HG03442 (cell line): ENCODE measurements at regions not wholly inside any gene's neighbourhood (a gene's known extent, or its start where the extent isn't known, plus 50 kb on each side); places are given as distances from the start of the nearest gene placed in this dataset.
A peak's percentile ranks its signal among the peaks of the same experiment; 100 is the strongest.
"Not testable (repeated sequence)": the region's sequence is repeated elsewhere in the genome, so short reads cannot be mapped to it uniquely, and the experiment has no call there.

Source experiments
- ATAC-seq: cut with Tn5 transposase; IDR thresholded peaks from one replicate; pipeline ENCODE4 v1.9.1; 2021; ENCODE audit warnings: mild to moderate bottlenecking, moderate library complexity; ENCODE audit not compliant: unreplicated experiment

DNA sequence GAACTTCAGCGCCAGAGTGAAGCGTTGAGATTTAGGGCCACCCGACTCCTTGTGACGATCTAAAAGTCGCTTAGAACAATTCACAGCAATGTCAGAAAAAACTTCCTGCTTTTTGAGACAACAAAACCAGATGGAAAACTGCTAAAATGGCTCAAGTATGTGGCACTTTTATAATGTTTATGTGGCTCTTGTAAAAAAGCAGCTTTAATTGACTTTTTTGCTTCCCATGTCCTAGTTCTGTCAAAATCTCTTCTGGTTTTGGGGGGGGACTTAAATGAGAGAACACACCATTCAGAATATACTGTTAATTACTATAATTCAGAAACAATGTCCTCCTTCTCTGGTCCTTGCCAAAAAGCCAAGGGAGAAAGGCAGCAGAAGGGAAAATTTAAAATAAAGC lies 154.7 kb upstream of the LSM14A start:
- ATAC-seq = no peak

DNA sequence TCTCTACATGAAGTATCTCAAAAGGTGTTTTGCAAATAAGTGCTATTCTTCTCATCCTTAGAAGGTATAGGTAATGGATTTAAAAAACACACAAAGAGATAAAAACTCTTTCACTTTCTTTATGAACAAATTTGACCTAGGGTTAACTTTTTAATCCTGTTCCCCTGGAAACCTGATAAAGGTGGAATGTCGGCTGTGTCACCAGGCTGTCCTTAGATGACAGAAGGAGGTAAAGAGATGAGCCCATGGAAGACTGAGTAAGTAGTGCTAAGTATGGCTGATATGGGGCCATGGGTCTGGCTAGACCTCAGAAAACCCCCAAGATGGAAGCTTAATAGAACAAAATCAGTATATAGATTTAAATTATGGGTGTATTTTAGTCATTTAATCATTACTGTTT lies 153.8 kb upstream of the LSM14A start:
- ATAC-seq = no peak

DNA sequence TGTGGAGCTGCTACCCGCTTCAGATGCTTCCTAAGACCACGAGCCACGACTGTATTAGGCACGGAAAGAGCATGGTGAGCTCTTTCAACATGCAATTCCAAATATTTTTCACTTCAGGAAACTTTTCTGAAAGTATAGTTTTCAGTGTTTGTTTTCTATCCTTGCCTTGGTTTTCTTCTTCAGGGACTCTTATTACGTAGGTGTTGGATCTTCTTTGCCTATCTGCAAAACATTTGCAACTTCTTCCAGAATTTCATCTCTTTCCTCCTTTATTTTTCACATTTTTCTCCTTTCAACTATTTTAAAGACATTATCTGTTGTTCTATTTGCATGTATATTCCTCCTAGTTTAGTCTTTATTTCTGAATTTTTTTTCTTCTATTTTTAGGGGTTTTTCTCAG lies 148.9 kb upstream of the LSM14A start:
- no peak for ATAC-seq

DNA sequence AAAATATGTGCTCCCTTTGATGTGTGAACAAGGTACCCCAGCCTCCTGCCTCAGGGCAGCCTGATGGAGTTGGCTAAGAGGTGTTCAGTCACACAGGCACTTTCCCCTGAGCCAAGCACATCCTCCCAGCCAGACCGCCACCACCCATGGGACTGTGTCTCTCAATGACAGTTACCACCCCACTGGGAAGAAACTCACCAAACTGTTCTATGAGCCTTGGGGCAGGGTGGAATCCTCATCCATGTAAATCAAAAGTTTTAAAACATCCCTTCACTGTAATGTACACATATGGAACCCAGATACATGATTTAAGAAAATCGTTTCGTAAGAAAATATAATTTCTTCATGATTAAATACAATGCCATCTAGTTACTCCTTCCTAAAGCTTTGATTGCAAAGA lies 138.4 kb upstream of the LSM14A start:
- ATAC-seq = no peak

DNA sequence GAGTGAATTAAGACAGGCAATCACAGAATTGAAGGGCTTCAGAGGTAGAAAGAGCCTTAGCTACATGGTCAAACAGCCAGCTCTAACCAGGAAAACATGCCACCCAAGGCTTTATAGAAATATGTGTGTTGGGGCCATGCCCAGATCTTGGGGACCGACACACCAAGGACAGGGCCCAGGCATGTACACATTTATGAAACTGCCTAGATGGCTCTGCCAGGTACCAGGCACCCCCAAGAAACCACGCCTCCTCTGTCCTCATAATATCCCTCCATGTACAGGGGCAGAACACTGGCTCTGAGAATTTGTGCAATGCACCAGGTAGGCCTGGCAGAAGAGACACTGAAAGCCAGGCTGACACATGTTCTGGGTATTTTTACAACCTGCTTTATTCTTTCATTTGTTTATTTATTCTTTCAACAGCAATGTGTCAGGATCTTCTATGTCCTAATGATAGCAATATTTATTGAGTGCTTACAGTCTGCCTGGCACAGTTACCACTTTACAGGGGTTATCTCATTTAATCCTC lies 137.9 kb upstream of the LSM14A start:
- ATAC-seq = no peak

DNA sequence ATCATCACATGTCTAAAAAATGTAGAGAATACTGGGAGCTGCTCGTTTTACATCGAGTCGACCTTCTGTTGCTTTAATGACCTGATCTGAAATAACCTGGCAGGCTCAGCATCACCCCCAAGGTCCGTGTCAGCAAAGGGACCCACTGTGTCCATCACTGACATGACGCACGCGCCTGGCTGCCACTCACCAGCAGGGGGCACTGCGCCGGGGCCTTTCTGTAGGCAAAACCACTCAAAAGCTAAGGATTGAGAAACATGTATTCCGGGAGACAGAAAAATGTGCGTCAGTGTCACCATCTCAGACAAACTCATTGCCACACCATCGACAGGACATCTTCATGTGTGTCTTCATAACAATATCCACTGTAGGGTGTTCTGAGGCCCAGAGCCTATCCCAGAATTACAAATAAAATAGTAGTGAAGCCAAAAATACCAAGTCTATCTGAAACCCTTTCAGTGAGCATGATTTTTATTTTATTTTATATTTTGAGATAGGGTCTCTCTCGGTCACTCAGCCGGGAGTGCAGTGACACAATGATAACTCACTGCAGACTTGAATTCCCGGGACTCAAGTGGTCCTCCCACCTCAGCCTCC lies 130.3 kb upstream of the LSM14A start:
- ATAC-seq = peak; percentile 41

DNA sequence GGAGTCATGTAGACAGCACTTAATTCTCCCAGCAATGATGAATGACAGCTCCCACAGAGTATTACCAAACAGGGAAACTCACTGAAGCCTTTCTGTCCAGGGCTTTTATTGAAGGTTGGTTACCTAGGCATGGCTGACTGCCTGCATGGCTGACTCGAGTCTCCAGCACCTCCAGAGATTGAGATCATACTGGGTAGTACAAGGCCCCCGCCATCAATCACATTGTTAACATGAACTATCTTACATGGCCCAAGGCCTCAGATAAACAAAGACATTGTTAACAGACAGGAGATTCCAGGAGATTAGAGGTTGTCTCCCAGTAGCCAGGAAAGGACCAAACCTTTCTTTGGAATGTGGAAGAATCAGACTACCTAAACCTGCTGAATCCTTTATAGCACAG lies 128.3 kb upstream of the LSM14A start:
- ATAC-seq = no peak

DNA sequence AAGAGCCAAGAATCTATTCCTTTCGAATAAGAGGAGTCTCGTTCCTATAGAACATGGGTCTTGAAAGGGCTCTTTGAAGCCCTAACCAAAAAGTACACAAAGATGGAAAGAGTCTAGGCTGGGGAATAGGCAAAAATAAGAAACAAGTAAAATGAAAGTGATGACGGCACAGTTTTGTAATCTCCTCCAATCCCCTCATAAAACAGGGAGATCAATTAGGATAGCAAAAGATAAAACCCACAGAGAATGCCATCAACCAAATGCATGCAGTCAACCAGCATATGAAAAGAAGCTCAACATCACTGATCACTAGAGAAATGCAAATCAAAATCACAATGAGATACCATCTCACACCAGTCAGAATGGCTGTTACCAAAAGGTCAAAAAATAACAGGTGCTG lies 122.4 kb upstream of the LSM14A start:
- ATAC-seq = no peak

DNA sequence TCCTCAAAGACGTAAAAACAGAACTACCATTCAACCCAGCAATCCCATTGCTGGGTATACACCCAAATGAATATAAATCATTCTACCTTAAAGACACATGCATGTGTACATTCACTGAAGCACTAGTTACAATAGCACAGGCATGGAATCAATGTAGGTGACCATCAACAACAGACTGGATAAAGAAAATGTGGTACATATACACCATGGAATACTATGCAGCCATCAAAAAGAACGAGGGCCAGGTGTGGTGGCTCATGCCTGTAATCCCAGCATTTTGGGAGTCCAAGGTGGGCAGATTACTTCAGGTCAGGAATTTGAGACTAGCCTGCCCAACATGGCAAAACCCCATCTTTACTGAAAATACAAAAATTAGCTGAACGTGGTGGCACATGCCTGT lies 121.9 kb upstream of the LSM14A start:
- ATAC-seq = not testable (repeated sequence)

DNA sequence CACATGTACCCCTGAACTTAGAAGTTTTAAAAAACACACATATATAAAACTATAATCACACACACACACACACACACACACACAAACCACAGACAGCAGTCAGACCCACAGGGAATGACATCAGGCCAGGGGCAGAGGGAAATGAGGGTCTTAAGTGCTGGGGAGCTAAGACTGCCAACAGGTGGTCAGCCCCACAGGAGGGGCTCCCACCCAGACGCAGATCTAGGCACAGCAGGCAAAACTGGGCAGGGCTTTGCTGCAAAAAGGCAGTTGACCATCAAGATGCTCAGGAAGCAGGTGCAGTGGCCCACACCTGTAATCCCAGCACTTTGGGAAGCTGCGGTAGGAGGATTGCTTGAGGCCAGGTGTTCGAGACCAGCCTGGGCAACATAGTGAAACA lies 121.0 kb upstream of the LSM14A start:
- no peak for ATAC-seq

DNA sequence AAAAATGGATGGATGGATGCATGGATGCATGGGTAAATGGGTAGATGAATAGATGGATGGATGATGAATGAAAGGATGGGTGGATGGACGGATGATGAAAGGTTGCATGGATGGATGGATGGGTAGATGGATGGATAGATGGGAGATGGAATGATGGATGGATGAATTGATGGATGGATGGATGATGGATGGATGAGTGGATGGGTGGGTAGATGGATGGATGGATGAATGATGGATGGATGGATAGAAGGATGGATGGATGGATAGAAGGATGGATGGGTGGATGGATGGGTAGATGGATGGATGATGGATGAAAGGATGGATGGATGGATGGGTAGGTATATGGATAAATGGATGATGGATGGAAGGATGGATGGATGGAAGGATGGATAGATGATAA lies 115.1 kb upstream of the LSM14A start:
- no peak for ATAC-seq

DNA sequence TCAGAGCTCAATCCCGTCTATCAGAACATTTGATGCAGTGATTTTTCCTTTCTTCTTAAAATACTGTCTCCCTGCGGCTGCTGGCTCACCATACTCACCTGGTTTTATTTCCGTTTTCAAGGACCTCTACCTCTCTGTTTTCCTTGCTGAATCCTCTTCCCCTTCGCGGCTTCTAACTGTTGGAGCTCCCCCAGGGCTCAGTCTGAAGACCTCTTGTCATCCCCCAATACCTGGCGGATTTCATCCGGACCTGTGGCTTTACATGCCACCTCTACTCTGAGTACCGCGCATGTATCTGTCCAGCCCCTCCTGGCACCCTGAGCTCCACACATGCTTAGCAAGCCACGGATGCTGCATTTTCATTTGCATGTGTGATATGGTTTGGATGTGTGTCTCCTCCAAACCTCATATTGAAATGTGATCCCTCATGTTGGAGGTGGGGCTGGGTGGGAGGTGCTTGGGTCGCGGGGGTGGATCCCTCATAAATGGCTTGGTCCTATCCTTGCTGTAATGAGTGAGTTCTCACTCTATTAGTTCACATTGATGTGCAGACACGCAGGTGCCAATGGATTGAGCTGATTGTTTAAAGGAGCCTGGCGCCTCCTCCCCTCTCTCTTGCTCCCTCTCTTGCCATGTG lies 106.2 kb upstream of the LSM14A start:
- no peak for ATAC-seq

DNA sequence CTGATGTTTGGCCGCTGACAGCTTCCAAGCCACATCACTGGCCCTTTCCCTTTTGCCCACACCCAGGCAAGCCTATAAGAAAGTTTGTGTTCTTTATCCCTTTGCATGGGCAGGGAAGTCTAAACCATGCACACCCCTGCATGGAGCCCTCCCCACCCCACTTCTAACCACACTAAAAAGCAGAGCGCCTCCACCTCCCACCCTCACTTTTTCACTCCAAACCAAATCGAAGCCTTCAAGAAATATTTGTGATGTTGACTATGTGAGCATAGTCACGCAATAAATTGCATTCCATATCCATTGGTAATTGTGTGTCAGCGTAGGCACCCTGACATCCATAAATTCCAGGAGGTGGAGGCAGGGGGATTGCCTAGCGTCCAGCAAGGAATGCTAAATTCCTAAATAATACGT lies 104.4 kb upstream of the LSM14A start:
- ATAC-seq = no peak

DNA sequence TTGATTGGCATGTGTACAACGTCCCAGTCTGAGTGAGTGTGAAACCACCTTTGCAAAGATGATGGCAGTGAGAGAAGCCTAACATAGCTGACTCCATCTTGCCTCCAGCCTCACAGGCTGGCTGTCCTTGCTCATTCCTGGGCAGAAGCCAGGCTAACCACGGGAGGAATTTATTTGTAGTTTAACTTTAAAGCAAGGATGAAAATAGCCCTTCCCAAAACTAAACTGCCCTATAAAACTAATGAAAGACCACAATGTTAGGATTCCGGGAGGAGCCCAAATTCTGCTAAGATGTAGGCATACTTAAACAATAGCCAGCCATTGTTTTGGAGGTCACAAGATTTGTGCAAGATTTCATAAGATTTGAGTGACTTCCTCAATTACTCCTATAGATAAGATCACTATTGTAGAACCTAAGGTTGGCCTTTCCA lies 96.6 kb upstream of the LSM14A start:
- ATAC-seq = no peak

DNA sequence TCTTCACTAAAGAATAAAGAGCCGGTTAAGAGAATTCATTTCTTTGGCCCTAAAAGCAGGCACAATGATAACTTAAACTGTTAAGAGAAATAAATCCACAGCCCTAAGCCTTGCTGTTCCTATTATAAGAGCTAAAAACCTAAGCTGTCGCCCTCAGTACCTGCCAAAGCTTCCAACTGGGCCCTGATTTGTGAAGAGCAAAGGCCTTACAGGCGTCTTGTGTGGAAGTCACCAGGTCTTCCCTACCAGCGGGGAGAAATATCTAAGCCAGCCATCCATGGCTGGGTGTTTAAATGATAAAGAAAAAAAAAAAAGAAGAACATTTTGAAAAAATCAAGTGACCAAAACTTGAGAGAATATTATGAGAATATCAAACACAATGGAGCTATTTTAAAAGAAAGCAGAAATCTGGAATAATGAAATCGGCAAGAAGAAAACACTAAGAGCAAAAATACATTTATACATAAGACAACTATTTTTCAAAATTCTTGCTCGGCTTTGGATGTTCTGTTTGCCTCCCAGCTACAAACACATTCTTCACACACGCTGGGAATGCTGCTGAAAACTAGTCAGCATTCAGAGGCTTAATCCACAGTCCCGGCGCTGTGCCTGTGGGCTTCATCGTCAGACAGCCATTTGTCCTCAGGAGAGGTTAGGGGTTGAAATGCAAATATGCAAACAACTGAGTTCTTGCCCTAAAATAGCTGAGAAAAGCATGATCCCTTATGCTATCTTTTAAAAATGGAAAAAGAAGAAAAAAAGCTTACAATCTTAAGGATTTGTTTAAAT lies 89.8 kb upstream of the LSM14A start:
- ATAC-seq = no peak

DNA sequence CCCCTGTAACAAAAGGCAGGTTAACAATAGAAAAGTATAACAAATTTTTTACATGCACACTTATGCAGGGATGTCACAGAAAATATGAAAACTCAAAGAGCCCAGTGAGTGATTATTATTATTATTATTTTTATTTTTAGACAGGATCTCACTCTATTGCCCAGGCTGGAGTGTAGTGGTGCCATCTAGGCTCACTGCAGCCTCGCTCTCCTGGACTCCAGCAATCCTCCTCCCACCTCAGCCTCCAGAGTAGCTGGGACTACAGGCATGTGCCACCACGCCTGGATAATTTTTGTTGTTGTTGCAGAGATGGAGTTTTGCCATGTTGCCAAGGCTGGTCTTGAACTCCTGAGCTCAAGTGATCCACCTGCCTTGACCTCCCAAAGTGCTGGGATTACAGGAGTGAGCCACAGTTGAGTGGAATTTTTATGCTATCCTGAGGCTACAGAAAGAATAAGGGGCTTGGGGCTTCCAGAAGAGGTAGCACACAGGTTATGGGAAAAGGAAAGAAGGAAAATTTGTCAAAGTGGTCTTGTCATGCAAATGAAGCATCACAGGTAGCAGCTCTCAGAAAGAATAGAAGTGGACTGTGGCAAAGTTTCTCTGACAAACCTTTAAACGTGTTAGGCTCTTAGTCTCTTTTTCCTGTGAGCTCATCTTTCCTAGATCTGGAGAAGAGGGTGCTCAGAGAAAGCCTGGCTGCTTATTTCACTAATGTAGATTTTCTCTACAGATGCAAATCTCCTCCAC lies 87.7 kb upstream of the LSM14A start:
- ATAC-seq = no peak

DNA sequence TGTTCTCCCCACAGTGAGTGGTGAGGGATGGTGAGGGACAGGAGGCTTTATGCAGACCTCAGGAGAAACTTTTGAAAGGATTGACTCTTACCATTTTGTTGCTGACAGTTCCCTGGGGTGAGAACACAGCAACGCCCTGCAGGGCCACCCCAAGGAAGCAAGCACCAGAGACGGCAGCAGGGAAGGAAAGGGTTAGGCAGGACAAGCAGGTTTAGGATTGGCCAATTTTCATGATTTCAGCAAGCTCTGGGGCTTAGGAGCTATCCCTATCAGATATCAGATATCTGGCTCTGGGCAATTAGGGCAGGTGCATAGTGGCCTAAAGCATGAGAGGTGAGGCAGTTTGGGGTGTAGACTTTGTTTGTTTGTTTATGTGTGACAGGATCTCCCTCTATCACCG lies 87.0 kb upstream of the LSM14A start:
- ATAC-seq = no peak

DNA sequence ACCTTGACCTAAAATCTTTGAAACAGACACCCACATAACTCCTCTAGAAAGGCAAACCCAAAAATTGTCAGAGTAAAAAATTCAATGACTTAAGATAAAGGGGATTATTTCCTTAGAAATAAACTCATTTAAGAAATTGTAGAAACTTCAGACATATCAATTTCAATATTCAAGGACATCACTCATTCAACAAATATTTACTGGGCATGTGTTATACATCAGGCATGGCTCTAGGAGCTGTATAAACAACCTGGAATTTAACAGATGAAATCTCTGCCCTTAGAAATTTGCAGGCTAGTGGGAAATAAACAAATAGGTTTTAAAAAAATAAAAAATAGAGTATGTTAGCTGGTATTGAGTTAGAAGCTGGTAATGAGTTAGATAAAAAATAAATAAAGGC lies 84.0 kb upstream of the LSM14A start:
- ATAC-seq = no peak

DNA sequence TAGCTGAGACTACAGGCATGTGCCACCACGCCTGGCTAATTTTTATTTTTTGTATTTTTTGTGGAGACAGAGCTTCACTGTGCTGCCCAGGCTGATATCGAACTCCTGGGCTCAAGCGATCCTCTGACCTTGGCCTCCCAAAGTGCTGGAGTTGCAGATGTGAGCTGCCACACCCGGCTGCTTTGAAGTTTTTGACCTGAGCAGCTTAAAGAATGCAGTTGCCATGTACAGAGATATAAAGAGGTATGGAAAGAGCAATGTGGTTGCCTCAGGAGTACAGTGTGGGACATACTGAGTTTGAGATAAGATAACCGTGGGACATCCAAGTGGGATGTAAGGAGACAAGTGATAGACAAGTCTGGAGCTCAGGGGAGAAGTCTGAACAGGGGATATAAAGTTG lies 82.7 kb upstream of the LSM14A start:
- no peak for ATAC-seq

DNA sequence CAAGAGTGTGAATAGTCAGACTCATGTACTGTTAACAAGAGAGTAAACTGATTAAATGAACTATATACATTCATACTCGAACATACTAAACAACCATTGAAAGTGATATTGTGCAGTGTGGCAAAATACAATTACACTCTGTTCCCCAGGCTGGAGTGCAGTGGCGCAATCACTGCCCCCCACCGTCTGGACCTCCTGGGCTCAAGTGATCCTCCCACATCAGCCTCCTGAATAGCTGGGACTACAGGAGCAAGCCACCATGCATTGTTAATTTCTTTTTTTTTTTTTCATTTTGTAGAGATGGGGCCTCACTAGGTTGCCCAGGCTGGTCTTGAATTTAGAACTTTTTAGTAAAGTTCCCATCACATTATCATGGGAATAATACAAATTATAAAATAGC lies 77.3 kb upstream of the LSM14A start:
- ATAC-seq = no peak

DNA sequence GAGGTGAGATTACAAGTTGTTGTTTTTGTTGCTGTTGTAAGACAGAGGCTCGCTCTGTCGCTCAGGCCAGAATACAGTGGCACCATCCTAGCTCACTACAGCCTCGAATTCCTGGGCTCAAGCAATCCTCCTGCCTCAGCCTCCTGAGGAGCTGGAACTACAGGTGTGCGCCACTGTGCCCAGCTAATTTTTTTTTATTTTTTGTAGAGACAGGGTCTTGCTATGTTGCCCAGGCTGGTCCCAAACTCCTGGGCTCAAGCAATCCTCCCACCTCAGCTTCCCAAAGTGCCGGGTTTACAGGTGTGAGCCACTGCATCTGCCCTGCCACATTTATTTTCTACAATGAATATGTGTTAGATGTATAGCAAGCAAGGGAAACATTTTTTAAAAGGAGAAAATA lies 76.9 kb upstream of the LSM14A start:
- not testable (repeated sequence) for ATAC-seq
